ENCODE measurements at regions not wholly inside any gene's neighbourhood (a gene's known extent, or its start where the extent isn't known, plus 50 kb on each side); places are given as distances from the start of the nearest gene placed in this dataset.

DNA sequence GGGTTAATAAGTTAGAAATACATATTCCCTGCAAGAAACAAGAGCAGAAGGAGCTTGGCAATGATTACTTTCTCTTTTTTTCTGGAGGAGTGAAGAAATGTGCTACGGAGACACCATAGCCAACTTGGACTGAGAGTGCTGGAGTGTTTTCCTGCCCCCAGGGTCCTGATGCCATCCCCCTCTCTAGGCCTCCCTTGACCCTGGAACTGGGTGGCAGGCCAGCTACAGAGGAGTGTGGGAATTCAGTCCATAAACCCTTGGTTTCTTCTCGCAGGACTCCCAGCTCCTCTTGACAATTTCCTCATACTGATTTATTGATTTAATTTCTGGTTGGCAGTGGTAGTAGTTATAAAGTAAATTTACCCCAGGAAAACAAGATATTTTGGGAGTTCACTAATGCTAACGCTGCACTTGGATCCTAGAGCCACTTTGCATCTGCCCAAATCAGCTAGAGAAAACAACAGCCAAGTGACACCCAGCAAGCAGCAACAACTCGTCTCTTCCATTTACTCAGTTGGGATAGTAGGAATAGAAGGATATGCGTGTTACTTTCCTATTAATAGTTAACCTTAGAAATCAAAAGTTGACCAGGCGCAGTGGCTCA lies 76.4 kb upstream of the CELF2 start:
- TF ChIP-seq, protein P1, sequence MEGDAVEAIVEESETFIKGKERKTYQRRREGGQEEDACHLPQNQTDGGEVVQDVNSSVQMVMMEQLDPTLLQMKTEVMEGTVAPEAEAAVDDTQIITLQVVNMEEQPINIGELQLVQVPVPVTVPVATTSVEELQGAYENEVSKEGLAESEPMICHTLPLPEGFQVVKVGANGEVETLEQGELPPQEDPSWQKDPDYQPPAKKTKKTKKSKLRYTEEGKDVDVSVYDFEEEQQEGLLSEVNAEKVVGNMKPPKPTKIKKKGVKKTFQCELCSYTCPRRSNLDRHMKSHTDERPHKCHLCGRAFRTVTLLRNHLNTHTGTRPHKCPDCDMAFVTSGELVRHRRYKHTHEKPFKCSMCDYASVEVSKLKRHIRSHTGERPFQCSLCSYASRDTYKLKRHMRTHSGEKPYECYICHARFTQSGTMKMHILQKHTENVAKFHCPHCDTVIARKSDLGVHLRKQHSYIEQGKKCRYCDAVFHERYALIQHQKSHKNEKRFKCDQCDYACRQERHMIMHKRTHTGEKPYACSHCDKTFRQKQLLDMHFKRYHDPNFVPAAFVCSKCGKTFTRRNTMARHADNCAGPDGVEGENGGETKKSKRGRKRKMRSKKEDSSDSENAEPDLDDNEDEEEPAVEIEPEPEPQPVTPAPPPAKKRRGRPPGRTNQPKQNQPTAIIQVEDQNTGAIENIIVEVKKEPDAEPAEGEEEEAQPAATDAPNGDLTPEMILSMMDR (IDR thresholded peaks at IDR 0.05) = no peak
- no peak for TF ChIP-seq POLR2A (IDR thresholded peaks at IDR 0.05)

Data from thyroid gland (tissue), 4 donors.